HUES64 (cell line): ENCODE measurements at regions not wholly inside any gene's neighbourhood (a gene's known extent, or its start where the extent isn't known, plus 50 kb on each side); places are given as distances from the start of the nearest gene placed in this dataset.
"Not testable (repeated sequence)": the region's sequence is repeated elsewhere in the genome, so short reads cannot be mapped to it uniquely, and the experiment has no call there.

ENCODE experiments used
- H3K27ac ChIP-seq: 2 replicates; pipeline ENCODE4 v1.7.0; 2013; ENCODE audit warnings: low read depth, low read length, inconsistent platforms
- H3K27me3 ChIP-seq: 2 replicates; pipeline ENCODE4 v1.6.1; 2013; ENCODE audit warnings: mild to moderate bottlenecking, low read length; ENCODE audit not compliant: insufficient read depth
- H3K36me3 ChIP-seq: 2 replicates; pipeline ENCODE4 v1.6.1; 2013; ENCODE audit warnings: mild to moderate bottlenecking, low read length; ENCODE audit not compliant: insufficient read depth
- H3K4me1 ChIP-seq: 2 replicates; pipeline ENCODE4 v1.6.1; 2013; ENCODE audit warnings: mild to moderate bottlenecking, low read length, moderate library complexity; ENCODE audit not compliant: insufficient read depth
- H3K4me3 ChIP-seq: 2 replicates; pipeline ENCODE4 v1.5.1; 2013; ENCODE audit warnings: mild to moderate bottlenecking, low read length, moderate library complexity
- H3K9ac ChIP-seq: 2 replicates; pipeline ENCODE4 v1.6.1; 2013; ENCODE audit warnings: mild to moderate bottlenecking, low read depth, low read length
- H3K9me3 ChIP-seq: 2 replicates; pipeline ENCODE4 v1.6.1; 2013; ENCODE audit warnings: low read depth, low read length; ENCODE audit not compliant: insufficient read depth
- WGBS: fragments of 150-250, 120-280 bp; methylation state at CpG from one replicate; pipeline ENCODE4 v1.1.7; 2013; ENCODE audit warnings: missing lambda C conversion rate; 5-methylcytosine and 5-hydroxymethylcytosine counted together

DNA sequence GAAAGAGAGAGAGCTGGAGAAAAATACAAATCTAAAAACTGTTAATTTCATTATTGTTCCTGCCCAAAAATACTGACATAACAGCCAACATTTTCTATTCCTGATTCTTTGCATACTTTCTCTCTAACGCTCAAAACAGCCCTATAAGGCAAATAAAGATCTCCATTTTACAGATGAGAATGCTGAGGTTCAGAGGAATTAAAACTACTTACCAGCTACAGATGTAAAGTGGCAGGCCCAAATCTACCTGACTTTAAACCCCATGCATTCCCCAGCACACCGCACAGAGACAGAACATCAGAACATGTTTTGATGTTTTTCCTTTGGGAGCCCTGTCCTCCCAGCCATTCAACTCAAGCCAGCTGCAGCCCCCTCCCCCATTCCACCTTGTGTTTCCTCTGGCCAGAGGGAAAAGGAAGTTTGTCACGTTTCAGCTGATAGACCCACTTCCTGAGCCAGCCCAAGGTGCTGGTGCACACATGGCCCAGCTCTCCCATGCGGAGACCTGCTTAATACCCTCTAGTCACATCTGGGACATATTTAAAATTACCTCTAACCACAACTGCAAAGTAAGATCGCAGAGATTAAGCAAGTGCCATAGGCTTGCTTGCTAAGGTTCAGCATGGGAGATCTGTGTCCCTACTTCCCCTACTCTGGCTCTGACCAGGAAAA, 133.1 kb upstream of the NFIA start:
- H3K9me3 ChIP-seq: no peaks in the 10 kb centered on the region
- H3K9ac ChIP-seq: no peak overlapping the region
- H3K36me3 ChIP-seq: no peaks in the 10 kb centered on the region
- no peaks in the 10 kb centered on the region for H3K27me3 ChIP-seq
- WGBS: 75% methylated on average over 5 of the region's 5 CpGs
- peaks cover 14% of the 10 kb centered on the region; the same call in 1 of the 2 replicates for H3K4me1 ChIP-seq
- no peak overlapping the region for H3K27ac ChIP-seq
- no peak overlapping the region for H3K4me3 ChIP-seq

GRCh38 chr1:60948486-60948885, 133.9 kb upstream of the NFIA start:
- Histone ChIP-seq H3K4me1 (peaks cover 14% of the 10 kb centered on the region; the same call in 1 of the 2 replicates), H3K36me3 (no peaks in the 10 kb centered on the region), H3K27me3 (no peaks in the 10 kb centered on the region), H3K9me3 (no peaks in the 10 kb centered on the region), H3K27ac (no peak overlapping the region), H3K4me3 (no peak overlapping the region), H3K9ac (no peak overlapping the region)
- WGBS: 81% methylated on average over 1 of the region's 1 CpG

DNA sequence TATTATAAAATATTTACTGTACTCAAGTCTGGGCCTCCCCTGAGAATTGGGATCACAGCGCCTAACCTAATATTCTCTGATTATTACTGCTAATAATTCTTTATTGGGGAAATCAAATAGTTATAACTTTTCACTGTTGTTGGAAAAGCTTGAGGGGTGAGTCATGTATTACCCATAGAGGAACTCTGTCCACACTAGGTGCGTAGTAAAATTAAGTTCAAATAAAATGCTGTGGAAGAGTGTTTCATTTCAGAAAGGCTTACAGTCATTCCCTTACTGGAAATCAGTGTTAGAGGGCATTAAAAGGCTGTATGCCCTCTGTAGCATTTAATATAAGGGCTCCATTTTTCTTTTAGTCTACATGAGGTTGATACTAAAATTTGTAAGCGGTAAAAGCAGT, 135.0 kb upstream of the NFIA start:
- H3K27me3 ChIP-seq: no peaks in the 10 kb centered on the region
- WGBS: 93% methylated on average over 2 of the region's 3 CpGs
- no peak overlapping the region for H3K4me3 ChIP-seq
- H3K27ac ChIP-seq: no peak overlapping the region
- H3K9me3 ChIP-seq: no peaks in the 10 kb centered on the region
- no peaks in the 10 kb centered on the region for H3K36me3 ChIP-seq
- no peak overlapping the region for H3K9ac ChIP-seq
- peaks cover 24% of the 10 kb centered on the region for H3K4me1 ChIP-seq

DNA sequence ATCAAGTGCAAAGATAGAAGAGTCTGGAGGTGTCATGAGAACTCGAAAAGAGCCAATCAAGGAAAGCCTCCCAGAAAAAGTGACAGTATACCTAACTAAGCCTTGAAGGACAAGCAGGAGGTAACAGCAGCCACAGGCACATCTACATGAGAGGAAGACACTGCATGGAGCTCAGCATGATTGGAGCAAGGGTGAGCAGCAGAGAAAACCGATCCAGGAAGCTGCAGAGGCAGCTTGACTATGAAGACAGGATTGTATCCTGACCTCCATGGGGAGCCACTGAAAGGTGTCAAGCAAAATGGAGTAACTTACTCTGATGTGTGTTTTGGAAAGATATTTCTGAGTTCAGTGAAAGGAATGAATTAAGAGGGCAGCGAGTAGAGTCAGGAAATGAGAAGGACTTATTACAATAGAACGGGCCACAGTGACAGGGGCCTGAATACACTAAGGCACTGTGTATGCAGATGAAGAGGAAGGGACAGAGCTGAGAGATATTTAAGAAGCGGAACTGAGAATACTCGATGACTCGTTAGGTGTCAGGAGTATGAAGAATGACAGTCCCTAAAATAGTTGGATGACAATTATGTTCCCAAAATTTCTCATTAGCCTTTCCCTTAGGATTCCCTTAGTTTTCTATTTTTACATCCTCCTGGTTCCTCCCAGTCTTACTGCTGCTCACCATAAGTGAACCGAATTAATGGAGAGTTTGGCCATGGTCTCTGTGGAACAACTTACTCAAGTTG, 139.3 kb upstream of the NFIA start:
- Histone ChIP-seq H3K27ac (no peak overlapping the region), H3K9me3 (no peaks in the 10 kb centered on the region), H3K27me3 (no peaks in the 10 kb centered on the region), H3K9ac (no peak overlapping the region), H3K36me3 (no peaks in the 10 kb centered on the region), H3K4me3 (no peak overlapping the region), H3K4me1 (peaks cover 29% of the 10 kb centered on the region)
- WGBS: 52% methylated on average over 8 of the region's 8 CpGs

DNA sequence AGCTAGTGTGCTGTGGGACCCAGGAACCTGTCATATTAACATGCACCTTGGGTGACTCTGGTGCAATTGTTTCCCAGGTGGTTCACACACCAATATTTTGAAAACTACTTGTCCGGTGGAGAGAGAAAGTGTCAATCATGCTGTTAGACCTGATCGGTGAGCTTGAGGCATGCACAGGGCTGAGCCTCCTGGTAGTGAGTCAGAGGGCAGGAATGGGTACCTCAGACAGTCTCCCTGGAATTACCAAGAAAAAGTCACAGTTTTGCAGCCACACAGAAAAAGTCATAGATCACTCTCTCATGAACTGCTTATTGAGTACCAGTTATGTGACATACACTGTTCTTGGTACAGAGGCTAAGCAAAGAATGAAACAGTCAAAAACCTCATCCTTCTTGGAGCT, 140.1 kb upstream of the NFIA start:
- Histone ChIP-seq H3K27ac (no peak overlapping the region), H3K4me1 (peaks cover 29% of the 10 kb centered on the region), H3K27me3 (no peaks in the 10 kb centered on the region), H3K9ac (no peak overlapping the region), H3K4me3 (no peak overlapping the region), H3K36me3 (no peaks in the 10 kb centered on the region), H3K9me3 (no peaks in the 10 kb centered on the region)
- 63% methylated on average over 2 of the region's 2 CpGs for WGBS

GRCh38 chr1:60940685-60941084, 141.7 kb upstream of the NFIA start:
- not testable (repeated sequence) for H3K27ac ChIP-seq, H3K27me3 ChIP-seq, H3K9me3 ChIP-seq, H3K4me3 ChIP-seq, H3K9ac ChIP-seq, H3K36me3 ChIP-seq
- WGBS: 82% methylated on average over 1 of the region's 2 CpGs
- peaks cover 36% of the 10 kb centered on the region for H3K4me1 ChIP-seq

DNA sequence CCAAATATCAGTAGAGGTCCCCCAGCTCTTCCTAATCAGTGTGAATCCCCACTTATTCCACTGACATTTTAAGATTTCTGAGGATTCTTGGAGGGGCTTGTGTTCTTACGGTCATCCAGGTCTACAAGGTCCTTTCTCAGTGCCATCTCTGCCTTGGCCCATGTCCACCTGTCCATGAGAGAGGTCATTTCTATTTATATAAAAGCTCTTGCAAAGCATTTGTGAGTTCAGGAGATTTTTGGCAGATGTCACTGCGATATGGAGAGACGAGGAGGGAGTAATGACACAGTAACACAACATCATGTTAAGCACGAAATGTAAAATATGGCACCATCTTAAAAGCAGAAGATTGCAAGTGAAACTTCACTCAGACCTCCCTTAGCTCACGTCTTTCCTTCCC, 144.6 kb upstream of the NFIA start:
- no peaks in the 10 kb centered on the region for H3K27me3 ChIP-seq
- no peaks in the 10 kb centered on the region for H3K9me3 ChIP-seq
- WGBS: 92% methylated on average over 5 of the region's 5 CpGs
- no peaks in the 10 kb centered on the region for H3K36me3 ChIP-seq
- H3K9ac ChIP-seq: no peak overlapping the region
- H3K4me3 ChIP-seq: no peak overlapping the region
- no peak overlapping the region for H3K27ac ChIP-seq
- peaks cover 28% of the 10 kb centered on the region for H3K4me1 ChIP-seq

DNA sequence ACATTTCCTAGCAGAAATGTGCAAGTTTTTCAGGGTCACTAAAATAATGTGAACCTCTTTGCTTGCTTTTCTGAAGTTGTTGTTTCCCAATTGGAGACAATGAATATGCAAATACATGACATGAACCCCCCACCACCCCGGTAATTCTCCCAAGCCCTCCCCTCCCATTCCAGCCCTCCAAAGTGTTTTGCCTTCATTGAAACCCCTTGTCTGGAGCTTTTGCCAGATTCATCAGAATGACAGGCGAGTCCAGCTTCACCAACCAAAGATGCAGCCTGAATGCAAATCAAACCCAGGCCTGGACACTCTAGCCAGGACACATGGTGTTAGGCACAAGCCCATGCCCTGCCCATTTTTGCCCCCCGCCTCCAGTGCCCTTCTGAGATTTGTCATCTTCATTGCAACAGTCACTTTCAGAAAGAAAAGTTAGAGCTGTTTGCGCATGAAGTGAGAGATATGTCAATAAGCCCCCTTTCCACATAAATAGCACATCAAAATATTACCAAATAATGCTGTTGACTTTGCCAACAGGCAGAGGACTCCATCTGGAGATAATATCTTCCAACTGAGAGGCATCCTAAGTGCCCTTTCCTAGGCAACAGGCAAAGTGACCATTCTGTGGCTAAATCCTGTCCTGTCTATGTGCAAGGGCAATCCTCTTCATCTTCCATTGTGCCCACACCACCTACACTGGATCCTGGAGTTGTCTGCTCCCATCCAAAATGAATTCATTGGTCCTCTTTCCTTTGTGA, 145.6 kb upstream of the NFIA start:
- H3K4me3 ChIP-seq: no peak overlapping the region
- no peak overlapping the region for H3K9ac ChIP-seq
- no peaks in the 10 kb centered on the region for H3K36me3 ChIP-seq
- H3K27me3 ChIP-seq: no peaks in the 10 kb centered on the region
- peaks cover 21% of the 10 kb centered on the region for H3K4me1 ChIP-seq
- 81% methylated on average over 4 of the region's 4 CpGs for WGBS
- H3K27ac ChIP-seq: no peak overlapping the region
- no peaks in the 10 kb centered on the region for H3K9me3 ChIP-seq

DNA sequence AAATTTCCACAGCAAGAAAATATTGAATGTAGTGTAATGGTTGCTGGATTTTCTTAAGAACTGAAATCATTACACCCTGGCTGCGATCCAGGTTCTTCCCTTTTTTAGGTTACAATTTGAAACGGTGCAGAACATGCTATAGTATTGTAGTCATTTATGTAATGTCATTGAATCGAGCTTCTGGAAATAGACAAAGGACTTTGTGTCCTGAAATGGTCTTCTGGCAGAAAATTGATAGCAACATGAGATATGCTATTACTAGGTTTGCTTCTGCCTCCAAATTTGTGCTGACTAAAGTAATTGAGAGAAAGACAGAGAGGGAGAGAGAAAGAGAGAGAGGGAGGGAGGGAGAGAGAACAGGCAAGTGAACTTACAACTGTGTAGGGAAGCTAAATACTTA, 146.2 kb upstream of the NFIA start:
- no peaks in the 10 kb centered on the region for H3K27me3 ChIP-seq
- no peak overlapping the region for H3K27ac ChIP-seq
- WGBS: 94% methylated on average over 3 of the region's 3 CpGs
- H3K4me1 ChIP-seq: peaks cover 15% of the 10 kb centered on the region
- H3K36me3 ChIP-seq: no peaks in the 10 kb centered on the region
- no peak overlapping the region for H3K4me3 ChIP-seq
- H3K9me3 ChIP-seq: no peaks in the 10 kb centered on the region
- no peak overlapping the region for H3K9ac ChIP-seq

- H3K36me3 ChIP-seq: no peaks in the 10 kb centered on the region
- WGBS: 93% methylated on average over 1 of the region's 1 CpG
- H3K27ac ChIP-seq: no peak overlapping the region
- H3K9me3 ChIP-seq: no peaks in the 10 kb centered on the region
- H3K4me1 ChIP-seq: peaks cover 10% of the 10 kb centered on the region
- H3K4me3 ChIP-seq: no peak overlapping the region
- no peak overlapping the region for H3K9ac ChIP-seq
- H3K27me3 ChIP-seq: no peaks in the 10 kb centered on the region
Measured at GRCh38 chr1:60935599-60936110, 146.7 kb upstream of the NFIA start.

GRCh38 chr1:60930130-60930529, 152.2 kb upstream of the NFIA start:
- Histone ChIP-seq H3K4me3 (no peak overlapping the region), H3K27me3 (no peaks in the 10 kb centered on the region), H3K4me1 (no peaks in the 10 kb centered on the region), H3K36me3 (no peaks in the 10 kb centered on the region), H3K9me3 (no peaks in the 10 kb centered on the region), H3K27ac (no peak overlapping the region), H3K9ac (no peak overlapping the region)
- WGBS: 88% methylated on average over 3 of the region's 3 CpGs
